DMS153 treated with DMSO at 0.1 percent for 48 hours (cell line): ENCODE measurements at regions not wholly inside any gene's neighbourhood (a gene's known extent, or its start where the extent isn't known, plus 50 kb on each side); places are given as distances from the start of the nearest gene placed in this dataset.

Experiments
- DNase-seq: peaks from one replicate; lab custom pipeline; 2025; ENCODE audit not compliant: unreplicated experiment; lab: John Stamatoyannopoulos, UW

DNA sequence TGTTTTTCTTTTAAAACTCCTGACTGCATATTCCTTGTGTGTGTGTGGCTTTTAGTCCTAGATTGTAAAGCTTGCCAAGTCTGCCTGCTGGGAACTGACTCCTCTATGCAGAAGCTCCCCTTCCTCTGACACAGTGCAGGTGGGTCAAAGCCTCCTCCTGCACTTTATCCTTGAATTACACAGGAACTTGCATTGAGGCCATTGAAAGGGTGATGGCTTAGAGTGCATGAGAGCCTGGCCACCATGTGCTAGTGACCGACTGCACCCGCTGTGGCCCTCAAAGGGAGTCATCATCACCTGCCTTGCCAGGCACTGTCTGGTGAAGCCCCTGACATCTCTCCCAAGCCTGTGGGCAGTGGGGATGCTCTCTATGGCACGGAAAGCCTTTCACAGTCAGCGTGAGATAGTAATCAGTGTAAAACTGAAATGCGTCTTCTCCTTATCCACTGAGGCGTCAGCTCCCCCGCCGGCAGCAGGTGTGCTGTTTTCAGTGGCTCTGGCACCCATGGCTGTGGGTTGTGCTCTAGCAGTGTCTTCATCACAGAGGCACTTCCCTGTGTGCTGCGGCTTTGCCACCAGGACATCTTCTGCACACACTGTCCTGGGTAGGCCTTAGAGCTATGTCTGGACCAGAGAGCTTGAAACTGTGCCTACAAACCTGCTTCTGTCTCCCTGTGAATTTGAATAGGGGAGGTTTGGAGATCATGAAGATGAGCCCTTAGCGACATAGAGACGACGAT is 87.9 kb downstream of the THBS2 start:
- DNase-seq, result no peak

DNA sequence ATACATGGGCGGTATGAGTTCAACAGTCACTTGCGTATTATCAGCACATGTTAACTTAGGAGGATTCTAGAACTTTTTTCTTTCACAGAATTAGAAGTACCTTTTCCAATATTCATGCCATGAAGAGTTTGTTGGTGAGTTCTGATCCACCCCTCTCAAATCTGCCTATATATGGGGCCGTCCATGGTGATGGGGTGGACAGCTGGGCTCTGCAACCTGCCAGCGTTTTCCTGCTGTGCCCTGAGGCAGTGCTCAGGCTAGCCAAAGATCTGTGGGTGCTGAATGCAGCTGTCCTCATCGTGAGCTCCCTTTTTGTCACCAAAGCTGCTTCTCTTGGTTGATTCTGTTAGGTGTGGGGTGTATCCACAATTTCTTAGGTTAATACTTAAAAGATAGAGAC is 88.7 kb downstream of the THBS2 start:
- no peak for DNase-seq

DNA sequence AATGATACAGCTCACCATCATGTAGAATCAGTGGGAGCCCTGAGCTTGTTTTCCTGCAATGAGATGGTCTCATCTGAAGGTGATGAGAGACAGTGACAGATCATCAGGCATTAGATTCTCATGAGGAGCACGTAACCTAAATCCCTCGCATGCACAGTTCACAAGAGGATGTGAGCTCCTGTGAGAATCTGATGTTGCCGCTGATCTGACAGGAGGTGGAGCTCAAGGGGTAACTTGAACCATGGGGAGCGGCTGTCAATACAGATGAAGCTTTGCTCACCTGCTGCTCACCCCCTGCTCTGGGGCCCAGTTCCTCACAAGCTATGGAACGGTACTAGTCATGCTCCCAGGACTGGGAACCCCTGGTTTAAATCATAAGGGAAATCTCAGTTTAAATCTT is 89.2 kb downstream of the THBS2 start:
- no peak for DNase-seq

DNA sequence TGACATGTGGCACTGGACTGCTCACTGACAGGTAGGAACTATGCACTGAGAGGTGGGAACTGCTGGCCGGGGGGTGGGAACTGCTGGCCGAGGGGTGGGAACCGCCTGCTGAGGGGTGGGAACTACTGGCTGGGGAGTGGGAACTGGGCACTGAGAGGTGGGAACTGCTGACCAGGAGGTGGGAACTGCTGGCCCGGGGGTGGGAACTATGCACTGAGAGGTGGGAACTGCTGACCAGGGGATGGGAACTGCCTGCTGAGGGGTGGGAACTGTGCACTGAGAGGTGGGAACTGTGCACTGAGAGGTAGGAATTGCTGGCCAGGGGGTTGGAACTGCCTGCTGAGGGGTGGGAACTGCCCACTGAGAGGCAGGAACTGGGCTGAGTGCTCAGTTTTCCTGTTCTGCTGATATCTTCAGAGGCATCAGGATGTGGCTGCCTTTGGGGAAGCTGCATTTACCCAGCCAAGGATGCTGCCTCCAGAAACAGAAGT is 90.2 kb downstream of the THBS2 start:
- DNase-seq, result no peak

DNA sequence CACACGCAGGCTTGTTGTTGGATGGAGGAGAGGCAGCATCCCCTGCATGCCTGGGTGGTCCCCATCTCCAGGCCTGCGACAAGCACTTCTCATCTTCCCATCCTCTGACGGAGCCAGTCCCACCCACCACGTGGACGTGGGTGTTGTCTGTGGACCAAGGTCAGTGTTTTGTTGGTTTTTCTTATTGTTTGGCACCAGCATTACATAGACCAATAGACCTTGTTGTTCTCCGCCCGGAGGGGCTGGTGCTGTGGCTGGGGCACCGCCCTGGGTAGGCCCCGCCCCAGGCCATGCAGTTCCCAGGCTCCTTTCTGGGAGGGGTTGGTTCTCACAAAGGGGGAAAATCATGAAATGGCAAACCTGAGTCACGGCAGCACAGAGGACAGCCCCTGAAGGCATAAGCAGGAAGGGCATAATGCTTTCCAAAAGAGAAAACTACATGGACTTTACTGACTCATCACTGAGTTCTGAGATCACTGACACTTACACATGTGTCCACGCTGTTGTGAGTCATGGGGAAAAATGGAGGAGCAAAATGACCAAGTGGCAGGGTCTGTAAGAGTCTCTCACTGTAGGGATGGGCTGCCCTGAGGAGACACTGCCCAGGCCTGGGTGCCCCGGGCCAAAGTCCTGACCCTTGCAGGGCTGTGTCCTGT is 90.8 kb downstream of the THBS2 start:
- DNase-seq, result no peak

- DNase-seq, result no peak
These were observed 91.4 kb downstream of the THBS2 start for GRCh38 chr6:169162249-169162648.

DNA sequence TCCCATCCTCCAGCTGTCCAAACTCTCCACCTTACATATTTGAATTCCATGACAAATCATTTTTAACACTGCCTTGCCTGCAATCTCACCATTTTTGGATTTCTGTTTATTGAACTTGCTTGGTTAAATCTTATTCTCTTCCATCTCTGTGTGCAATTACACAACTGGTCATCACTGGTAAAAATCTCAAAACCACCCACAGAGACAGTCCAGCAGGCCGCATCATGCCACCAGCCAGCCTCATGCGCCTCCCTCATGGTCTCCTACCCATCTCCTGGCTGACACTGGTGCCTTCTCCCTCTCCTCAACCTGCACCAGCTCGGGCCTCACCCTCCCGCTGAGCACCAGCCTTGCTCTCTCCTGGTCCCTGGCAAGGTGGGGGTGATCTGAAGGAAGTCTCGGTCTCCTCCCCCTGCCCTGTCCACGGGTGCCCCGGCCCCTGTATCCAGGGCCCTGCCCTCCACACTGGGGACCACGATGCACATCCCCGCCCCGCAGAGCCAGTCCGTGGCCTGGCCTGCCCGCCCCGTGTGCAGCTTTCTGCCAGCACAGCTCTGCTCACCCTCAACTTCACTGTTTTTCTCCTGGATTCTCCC is 92.0 kb downstream of the THBS2 start:
- no peak for DNase-seq

DNA sequence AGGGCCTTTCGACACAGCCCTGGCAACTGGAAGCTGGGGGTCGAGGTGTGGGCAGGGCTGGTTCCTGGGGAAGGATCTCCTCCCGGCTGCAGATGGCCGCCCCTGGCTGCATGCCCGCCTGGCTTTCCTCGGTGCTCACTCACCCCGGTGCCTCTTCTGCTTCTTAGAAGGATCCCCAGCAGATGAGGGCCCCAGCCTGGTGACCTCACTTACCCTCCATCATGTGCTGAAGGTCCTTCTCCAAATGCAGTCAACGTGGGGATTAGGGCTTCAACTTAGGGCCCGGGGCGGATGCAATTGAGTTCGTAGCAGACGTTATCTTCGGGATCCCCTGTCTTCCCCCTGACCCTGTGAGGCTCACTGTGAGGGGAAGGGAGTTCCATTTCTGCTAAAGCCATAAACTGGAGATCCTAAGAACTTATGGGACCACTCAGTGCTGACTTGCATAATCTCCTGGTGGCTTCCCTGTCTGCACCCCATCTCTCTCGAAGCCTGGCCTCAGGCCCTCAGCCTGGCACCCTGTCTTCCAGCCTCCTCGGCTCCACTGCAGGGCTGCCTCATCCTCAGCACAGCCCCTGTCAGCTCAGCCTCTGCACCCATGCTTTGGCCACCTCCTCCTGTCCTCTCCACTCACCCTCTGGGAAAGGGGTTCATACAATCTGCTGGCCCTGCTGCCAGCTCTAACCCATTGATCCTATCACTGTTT is 92.6 kb downstream of the THBS2 start:
- no peak for DNase-seq

DNA sequence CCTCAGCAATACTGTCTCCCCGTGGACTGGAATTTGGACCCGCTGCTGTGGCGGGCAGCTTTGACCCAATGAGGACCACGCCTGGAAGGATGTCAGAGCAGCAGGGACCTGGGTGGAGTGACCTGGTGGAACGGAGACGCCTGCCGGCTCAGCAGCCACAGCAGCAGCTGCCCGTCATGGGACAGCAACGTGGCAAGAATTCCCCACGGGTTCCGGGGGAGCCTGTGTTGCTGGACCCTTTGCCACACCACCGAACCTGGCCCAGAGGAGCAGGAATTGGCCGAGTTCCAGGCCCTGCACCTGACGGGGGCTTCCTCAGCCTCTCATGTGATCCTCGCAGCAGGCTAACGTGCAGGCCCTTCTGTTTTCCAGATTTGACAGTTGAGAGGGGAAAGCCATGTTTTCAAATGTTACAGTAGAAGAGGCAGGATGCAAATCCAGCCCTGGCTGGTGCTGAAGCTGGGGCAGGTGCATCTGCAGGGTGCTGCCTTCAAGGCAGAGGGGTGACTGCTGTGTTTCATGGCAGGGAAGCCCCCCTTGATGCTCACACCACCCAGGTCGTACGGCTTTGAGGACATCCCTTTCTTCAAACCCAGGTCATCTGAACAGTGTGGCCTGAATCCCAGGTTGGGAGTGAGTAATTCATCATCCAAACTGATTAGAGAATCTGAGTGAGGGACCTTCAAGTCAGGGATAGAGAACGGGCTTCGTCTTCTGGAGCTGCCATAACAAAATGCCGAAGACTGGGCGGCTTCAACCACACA is 93.4 kb downstream of the THBS2 start:
- no peak for DNase-seq

DNA sequence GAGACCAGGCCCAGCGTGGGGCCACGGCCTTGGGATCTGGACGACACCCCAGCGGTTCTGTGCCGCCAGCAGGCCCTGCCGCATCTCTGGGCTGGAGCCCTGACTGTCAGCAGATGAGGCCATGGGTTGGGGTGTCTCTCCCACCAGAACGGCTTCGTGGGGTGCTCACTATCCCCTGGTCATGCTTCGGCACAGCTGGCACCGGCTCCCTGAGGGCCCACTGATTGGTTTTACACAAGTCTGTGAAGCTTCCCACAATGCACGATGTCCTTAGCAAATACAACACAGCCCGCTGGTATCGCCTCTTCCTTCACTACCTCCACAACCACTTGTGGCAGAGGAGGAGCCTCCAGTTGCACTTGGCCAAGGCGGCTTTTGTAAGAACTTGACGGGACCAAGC is 94.3 kb downstream of the THBS2 start:
- no peak for DNase-seq

DNA sequence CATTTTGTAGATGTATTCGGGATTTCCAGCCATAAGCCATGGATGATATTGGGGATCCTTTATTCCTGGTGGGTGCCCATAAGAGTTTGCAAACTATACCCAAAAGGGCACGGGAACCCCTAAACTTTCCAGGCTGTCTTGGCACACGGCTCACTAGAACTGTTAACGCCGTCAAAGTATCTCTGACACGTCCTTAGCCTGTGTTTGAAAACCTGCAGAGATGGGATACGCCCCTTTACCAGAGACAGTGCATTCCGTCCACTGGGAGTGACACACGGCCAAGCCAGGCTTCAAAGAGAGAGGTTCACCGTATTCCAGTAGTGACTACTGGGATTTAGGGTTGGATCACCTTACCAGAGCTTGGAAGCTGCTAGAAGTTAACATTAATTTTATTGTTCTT is 95.0 kb downstream of the THBS2 start:
- DNase-seq, result no peak

- DNase-seq, result no peak
These were observed 95.5 kb downstream of the THBS2 start for GRCh38 chr6:169158174-169158573.

DNA sequence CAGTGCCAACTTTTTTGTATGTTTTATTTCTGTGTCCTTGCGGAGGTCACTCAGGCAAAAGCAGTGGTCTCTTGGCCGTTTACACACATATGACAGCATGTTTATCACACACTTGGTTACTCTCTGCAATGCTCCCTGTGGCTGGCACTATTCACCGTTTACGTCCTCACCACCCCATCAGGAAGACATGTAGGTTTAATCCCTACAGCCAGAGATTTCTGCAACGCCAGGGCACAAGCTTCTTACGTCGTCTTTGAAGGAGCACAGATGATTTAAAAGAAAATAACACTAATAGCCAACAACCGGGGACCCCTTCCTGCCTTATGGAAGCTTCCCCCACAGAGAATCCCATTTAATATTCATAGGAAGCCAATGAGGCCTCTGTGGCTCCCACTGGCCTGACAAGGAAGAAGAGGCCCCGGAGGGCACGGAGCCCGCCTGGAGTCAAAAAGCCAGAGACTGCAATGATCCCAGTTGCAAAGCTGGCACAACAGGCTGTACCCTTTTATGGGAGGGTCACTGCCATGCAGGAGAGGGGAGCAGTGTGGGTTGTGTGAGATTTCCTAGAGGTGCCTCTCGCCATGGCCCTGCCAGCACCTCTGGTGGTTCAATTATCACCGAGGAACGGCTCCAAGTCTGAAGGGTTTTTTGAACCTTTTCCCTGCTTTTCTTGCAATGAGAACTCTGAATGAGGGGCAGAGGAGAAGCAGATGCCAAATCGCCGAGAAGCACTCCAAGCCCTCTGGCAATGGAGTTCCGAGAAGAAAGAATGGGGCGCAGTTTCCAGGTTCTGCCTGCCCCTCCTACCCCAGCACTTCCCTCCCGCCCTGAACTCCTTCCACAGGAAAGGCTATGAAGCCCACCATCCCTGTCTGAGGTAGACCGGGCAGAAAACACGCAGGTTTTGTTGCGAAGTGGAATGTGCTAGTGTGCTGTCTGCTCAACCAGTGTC is 96.2 kb downstream of the THBS2 start:
- DNase-seq, result no peak

DNA sequence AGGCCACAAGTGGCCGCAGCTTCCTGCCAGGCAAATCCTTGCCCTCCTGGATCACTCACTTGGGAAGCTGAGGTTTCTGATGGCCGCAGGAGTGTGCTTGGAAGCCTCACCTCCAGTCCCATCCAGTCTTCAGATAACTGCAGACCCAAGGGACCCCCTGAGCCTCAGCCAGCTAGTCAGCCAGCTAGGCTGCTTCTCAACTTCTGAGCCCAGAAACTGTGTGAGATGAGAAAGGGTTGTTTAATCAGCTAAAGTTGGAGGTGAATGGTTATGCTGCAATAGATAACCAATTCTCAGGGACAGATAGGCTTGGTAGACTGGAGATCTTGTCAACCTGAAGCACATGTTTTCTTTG is 96.9 kb downstream of the THBS2 start:
- no peak for DNase-seq

- DNase-seq, result no peak
These were observed 97.4 kb downstream of the THBS2 start for GRCh38 chr6:169156108-169156792.

DNA sequence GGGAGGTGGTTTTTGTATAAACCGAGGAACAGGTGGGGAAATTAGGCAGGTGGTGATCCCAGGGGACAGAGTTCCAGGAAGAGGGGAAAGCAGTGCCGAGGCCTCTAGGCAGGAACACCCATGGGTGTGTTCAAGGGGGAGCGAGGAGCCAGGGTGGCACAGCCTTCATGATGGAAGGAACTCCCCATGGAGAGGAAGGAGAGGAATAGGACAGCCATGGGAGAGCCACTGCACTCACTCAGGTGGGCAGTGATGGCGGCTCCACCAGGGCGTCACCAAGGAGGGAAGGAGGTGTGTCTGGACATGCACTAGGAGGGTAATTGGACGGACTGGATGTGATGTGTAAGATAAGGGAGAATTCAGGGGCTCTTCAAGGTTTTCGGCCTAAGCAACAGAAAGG is 98.2 kb downstream of the THBS2 start:
- no peak for DNase-seq

DNA sequence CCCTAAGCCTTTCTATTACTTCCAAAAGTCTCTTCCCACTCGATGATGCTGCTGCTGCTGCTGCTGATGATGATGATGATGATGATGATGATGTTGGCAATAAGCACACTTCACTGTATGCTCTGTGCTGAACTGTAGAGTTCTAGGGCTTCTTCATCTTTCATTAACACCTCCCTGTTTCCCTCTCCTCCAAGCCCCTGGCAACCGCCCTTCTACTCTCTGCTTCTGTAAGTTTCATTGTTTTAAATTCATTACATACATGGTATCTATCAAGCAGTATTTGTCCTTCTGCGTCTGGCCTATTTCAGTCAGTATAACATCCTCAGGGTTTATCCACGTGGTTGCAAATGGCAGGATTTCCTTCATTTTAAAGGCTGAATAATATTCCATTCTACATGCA is 100.2 kb downstream of the THBS2 start:
- DNase-seq, result no peak

DNA sequence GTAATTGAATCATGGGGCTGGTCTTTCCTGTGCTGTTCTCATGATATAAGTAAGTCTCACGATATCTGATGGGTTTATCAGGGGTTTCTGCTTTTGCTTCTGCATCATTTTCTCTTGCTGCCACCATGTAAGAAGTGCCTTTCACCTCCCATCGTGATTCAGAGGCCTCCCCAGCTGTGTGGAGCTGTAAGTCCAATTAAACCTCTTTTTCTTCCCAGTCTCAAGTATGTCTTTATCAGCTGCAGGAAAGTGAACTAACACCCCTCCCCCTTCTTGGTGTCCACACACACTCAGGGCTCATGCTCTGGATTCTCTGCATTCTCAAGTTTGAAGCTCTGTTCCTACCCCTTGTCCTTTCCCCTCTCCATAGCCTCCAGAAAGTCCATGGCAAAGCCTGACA is 107.1 kb downstream of the THBS2 start:
- DNase-seq, result no peak

DNA sequence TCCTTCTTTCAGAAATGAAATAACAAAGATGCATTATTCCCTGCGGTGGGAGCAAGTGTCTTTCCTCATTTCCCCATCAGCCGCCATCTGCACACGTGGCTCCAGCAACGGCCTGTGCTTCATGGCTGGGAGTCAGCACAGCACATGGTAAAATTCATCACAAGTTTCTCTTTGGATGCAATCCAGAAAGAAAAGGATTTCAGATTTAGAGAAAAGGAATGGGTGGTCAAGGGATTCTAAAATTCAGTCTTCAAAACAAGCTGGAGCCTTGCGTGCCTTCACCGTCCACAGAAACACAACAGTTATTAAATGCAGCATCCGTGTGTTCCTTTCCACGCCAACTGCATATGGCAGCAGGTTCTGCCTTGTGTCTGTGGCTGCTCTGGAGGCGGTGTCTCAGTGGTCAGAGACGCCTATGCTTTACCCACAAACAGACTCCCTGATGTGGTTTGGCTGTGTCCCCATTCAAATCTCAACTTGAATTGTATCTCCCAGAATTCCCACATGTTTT is 107.6 kb downstream of the THBS2 start:
- no peak for DNase-seq
